COLO668 (cell line): ENCODE measurements at regions not wholly inside any gene's neighbourhood (a gene's known extent, or its start where the extent isn't known, plus 50 kb on each side); places are given as distances from the start of the nearest gene placed in this dataset.

ENCODE experiments used
- DNase-seq: peaks from one replicate; lab custom pipeline; 2025; ENCODE audit not compliant: unreplicated experiment; lab: John Stamatoyannopoulos, UW

DNA sequence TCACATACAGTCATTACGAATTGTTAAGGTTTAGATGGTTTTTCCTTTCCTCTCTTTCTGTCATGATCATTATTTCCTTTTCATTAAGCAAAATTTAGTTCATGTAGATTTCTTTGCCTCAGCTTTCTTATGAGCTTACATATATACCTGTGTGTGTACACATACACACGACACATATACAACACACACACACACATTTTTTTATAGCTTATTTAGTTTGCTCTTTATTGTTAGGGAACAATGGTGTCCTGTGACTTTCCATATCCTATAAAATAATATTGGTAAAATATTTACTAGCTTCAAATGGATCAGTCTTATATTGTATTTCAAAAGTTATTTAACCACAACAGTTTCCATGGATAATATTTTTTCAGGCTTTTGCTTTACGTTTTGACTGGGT lies 840.7 kb downstream of the PCDH18 start:
- no peak for DNase-seq

DNA sequence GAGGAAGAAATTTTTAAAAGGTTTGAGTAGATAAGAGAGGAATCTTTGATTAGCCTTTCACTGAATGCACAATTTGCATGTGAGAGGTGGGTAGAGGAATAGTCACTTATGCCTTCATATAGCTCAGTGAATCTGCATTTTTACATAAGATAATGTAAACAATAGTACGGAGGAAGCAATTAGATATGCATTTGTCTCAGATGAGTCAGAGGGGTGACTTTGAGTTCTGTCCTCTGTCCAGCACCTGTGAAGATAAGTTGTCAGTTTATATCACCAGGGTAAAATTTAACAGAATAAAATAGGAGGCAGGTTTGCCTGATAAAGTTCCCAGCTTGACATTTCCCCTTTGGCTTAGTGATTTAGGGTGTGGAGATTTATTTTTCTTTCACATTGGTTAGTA lies 841.9 kb downstream of the PCDH18 start:
- DNase-seq, result no peak

DNA sequence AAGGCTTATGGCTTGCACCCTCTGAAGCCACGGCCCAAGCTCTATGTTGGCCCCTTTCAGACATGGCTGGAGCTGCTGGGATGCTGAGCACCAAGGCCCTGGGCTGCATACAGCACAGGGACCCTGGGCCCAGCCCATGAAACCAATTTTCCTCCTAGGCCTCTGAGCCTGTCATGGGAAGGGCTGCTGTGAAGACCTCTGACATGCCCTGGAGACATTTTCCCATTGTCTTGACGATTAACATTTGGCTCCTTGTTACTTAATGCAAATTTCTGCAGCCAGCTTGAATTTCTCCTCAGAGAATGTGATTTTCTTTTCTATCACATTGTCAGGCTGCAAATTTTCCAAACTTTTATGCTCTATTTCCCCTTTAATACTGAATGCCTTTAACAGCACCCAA lies 844.7 kb downstream of the PCDH18 start:
- DNase-seq, result no peak

DNA sequence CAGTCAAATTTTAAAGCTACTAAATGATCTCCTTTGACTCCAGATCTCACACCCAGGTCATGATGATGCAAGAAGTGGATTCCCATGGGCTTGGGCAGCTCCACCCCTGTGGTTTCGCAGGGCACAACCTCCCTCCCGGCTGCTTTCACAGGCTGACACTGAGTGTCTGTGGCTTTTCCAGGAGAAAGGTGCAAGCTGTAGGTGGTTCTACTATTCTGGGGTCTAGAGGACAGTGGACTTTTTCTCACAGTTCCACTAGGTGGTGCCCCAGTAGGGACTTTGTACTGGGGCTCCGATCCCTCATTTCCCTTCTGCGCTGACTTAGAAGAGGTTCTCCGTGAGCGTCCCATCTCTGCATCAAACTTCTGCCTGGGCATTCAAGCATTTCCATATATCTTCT lies 845.2 kb downstream of the PCDH18 start:
- DNase-seq, result no peak

- DNase-seq, result no peak
These were observed 851.5 kb downstream of the PCDH18 start for GRCh38 chr4:136680761-136681160.

DNA sequence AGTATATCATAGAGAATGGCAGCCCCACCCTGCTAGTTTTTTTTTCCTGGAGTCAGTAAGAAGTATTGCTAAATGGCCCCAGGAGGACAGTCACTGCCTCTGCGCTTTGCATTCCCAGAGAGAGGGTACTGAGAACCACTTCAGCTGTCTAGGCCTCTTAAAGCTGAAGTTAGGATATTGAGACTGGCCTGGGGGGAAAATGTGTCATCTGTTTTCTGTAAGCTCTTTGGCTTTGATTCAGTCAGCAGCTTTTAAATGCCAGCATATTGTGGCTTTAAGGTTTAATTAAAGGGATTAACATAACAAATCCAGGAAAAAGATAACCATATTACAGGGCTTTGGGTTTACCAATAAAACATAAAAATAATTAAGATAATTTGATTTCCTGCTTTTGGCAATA lies 852.0 kb downstream of the PCDH18 start:
- no peak for DNase-seq

DNA sequence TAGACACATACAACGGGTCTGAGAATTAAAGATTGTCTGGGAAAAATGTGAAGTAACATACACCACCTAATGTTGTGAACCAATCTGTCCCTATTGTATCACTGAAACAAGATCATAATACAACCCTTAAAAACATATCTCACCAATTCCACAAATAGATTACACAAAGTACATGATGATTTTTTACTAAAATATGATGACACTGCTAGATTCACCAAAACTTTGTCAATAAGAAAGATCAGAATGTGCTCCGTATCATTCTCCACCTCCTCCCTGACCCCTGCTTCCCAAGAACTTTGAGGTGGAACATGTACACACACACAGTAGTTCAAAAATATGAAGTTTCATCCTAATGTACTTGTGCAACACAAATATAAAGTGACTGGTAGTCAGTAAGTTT lies 862.0 kb downstream of the PCDH18 start:
- DNase-seq, result no peak

DNA sequence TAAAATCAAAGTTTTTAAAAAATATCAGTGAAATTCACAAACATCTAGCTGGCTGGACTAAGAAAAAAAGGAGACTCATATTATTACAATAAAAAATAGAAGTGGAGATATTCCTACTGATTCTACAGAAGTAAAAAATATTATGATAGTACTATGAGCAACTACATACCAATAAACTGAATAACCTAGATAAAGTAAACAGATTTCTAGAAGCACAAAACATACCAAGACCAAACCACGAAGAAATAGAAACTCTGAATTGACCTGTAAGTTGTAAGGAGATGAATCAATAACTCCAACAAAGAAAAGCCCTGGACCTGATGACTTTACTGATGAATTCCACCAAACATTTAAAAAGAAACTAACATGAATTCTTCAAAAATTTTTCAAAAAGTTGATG lies 867.3 kb downstream of the PCDH18 start:
- no peak for DNase-seq

DNA sequence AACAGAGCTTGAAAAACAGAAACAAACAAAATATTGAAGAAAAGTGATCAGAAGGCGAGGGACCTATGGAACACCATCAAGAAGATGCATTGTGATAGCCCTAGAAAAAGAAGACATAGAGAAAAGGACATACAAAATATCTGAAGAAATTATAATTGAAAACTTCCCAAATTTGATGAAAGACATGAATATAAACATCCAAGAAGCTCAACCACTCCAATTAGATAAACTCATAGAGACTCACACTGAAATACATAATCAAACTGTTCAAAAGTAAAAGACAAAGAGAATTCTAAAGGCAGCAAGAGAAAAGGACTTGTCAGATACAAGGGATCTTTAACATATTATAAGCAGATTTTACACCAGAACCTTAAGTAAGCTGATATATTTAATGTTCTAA lies 869.8 kb downstream of the PCDH18 start:
- DNase-seq, result no peak

DNA sequence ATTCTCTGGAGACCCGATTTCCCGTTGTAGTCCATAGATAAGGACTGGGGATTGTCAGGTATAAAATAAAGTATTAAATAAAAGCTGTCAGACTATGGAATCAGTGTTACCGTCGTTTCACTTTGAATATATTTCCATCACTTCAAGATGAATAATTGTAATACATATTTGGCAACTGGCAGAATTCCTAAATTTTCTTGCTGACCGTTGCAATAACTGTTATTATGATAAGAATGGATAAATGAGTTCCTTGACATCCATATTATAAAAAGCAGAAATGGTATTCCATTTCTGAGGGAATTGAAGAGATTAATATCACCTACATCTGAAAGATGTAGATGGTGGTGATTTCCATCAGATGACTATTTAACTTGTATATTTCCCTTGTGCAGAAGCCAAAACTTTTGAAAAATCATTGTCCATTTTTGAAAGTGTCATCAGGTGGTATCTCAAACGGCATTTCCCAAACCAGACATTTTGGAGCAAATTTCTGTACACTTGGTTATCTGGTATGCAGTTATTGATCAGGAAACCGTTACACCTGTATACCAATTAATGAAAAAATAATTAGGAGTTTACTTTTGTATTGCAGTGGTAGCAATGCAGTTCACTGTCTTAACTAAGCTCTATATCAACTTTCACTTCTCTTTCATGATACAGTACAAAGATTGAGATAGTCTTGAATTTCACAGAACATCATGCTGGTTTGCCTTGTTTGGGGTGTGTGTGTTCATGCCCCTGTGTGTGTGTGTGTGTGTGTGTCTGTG lies 878.5 kb downstream of the PCDH18 start:
- no peak for DNase-seq

DNA sequence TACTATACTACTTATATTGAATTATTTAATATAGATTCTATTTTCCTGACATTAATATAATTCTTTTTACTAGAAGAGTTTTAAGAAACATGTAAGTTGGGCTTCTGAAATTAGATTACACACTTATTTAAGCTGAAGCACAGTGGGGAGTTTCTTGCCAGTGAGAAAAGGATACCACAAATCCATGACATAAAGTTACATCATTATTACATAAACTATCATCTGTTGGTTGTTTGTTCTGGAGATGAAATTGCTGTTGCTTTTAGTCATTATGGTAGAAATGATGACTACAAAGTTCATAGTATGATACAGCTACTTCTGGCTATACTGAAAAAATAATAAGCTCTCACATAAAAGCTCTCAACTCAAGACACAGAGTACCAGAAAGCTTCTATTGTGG lies 880.4 kb downstream of the PCDH18 start:
- DNase-seq, result no peak

GRCh38 chr4:136651278-136651667 lies 881.0 kb downstream of the PCDH18 start:
- no peak for DNase-seq

- DNase-seq, result peak; percentile 79
These were observed 881.6 kb downstream of the PCDH18 start for GRCh38 chr4:136650541-136651277.

DNA sequence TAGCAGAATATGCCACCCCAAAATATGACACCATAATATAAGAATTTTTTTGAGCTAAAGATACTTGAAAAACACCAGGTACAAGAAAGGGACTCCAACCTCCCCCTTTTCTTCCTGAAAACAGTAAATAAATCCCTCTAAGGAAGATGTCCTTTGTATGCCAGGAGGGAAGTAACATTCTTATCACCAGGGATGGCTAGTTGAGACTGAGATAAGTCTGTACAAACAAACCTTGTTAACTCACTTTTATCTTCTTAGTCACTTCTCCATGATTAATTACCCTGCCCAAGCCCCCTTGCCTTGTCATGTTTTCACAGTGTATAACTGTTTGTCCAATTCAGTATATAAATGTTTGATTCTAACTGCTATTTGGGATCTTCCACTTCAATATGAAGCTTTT lies 888.0 kb downstream of the PCDH18 start:
- DNase-seq, result no peak

- no peak for DNase-seq
These were observed 888.9 kb downstream of the PCDH18 start for GRCh38 chr4:136643416-136643815.

- peak; percentile 7 for DNase-seq
These were observed 895.1 kb downstream of the PCDH18 start for GRCh38 chr4:136637071-136637777.

DNA sequence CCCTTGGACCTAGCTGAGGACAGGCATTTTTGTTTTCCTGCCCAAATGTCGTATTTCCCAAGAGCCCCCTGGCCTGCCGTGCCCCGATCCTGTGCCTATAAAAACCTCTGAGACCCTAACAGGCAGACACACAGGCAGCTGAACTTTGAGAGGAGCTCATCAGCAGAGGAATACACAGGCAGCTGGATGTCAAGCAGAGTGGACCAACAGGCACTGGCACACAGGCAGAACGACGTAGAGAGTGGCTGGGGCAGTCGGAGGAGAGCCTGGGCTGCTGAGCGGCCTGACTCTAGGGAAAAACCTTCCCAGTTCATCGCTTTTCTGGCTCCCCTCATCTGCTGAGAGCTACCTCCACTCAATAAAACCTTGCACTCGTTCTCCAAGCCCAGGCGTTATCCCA lies 896.1 kb downstream of the PCDH18 start:
- DNase-seq, result no peak

DNA sequence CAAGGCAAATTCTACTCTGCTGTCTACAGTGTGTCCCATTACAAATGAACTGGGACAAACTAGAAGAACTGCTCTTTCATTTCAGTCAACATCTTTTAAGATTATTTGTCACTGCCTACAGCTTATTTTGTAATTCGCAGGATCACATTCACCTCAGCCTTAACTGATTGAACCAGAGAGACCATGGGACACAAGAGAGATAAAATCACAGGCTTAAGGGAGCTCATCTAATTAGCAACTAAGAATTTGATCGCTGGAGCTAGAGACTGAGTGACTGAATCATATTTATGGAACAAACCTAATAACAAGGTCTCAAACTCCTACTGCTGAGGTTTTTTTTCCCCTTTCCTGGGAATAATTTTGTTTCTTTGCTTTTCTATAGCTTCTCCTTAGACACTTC lies 898.2 kb downstream of the PCDH18 start:
- no peak for DNase-seq

GRCh38 chr4:136599890-136600289 lies 932.4 kb downstream of the PCDH18 start:
- no peak for DNase-seq

DNA sequence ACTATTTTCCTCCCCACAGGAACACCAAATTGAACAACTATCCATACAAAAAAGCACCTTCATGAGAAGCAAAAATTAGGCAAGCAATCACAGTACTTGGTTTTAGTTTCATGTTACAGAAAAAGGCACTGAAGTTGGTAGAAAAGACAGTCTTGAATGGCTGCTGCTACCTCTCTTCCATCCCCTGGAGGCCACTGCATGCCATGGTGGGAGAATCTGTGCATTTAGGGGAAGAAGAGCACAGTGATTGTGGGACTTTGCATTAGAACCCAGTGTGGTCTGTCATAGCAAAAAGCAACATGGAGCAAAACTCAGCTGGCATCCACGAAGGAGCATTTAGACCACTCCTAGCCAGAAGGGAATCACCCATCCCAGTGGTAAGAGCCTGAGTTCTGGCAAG lies 941.9 kb downstream of the PCDH18 start:
- no peak for DNase-seq

- DNase-seq, result no peak
These were observed 948.7 kb downstream of the PCDH18 start for GRCh38 chr4:136583567-136583966.

DNA sequence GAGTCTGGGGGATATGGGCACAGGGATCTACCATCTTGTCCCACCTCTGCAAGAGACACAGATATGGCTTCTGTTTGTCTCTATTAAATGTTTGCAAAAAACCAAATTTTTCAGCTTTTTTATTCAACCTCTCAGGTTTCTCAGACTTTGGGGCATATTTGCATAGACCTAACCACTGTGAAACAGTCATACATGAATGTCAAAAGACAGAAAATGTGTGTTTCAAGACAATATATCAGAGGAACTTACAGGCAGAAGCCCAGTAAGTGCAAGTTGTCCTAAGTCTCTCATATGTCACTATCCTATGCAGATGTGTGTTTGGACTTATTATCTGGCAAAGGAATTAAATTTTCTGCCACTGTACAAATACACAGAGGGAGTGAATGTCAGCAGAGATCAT lies 951.2 kb downstream of the PCDH18 start:
- DNase-seq, result no peak
